ENCODE measurements at regions not wholly inside any gene's neighbourhood (a gene's known extent, or its start where the extent isn't known, plus 50 kb on each side); places are given as distances from the start of the nearest gene placed in this dataset.

GRCh38 chr6:26185802-26186201 is 98.6 kb downstream of the HFE start:
- Mint-ChIP-seq H3K4me3 (no peak overlapping the region), H3K4me1 (peaks cover 33% of the 10 kb centered on the region), H3K27ac (no peak overlapping the region), H3K27me3 (no peaks in the 10 kb centered on the region), H3K9me3 (ENCODE audit: insufficient read depth) (no peaks in the 10 kb centered on the region)
- ChIA-PET POLR2A (interaction anchor here (0.7 to 5.1 kb wide), 3 partner anchors 12 to 62 kb away, joined by 3 to 77 read pairs (median 46); a partner anchor contains a TSS), CTCF (interaction anchor here (0.7 kb wide), 1 partner anchor 348 kb away, joined by 3 read pairs; no protein-coding TSS in a partner anchor)
- H3K9ac ChIP-seq (ENCODE audit: low read length): no peak overlapping the region
- H3K36me3 ChIP-seq (replicated peaks in 1 of 2; ENCODE audit: control extremely low read depth in 1 of 2, control insufficient read depth in 1 of 2, extremely low read depth in 1 of 2, insufficient read depth in 2 of 2, low read length in 1 of 2): no peaks in the 10 kb centered on the region
- DNase-seq (no peak), ATAC-seq (ENCODE audit: low read depth) (no peak)
- H3K4me3 ChIP-seq (ENCODE audit: control extremely low read depth in 1 of 5, extremely low read depth in 1 of 5, insufficient read depth in 1 of 5, low read depth in 2 of 5, low read length in 4 of 5): no peak overlapping the region
- H3K27me3 ChIP-seq (replicated peaks in 1 of 4; ENCODE audit: control extremely low read depth in 1 of 4, control insufficient read depth in 3 of 4, insufficient read depth in 4 of 4, low read length in 3 of 4): no peaks in the 10 kb centered on the region
- H3K79me2 ChIP-seq (ENCODE audit: control insufficient read depth, insufficient read depth, low read length): peaks cover 10% of the 10 kb centered on the region
- H4K20me1 ChIP-seq (ENCODE audit: control insufficient read depth, insufficient read depth, low read length, poor library complexity, severe bottlenecking): no peaks in the 10 kb centered on the region
- intact Hi-C loops (cut with micrococcal nuclease): no loop called here
- H2AFZ ChIP-seq (ENCODE audit: insufficient read depth, low read depth, low read length, poor library complexity, severe bottlenecking): no peak overlapping the region
- peaks cover 0 to 15% (median 0%) of the 10 kb centered on the region in 3 donors for H3K9me3 ChIP-seq (ENCODE audit: control extremely low read depth in 1 of 3, control insufficient read depth in 2 of 3, insufficient read depth in 1 of 3, low read length in 2 of 3)
- no peak overlapping the region for H3K4me2 ChIP-seq (replicated peaks; ENCODE audit: low read depth, low read length, poor library complexity, severe bottlenecking)
- peaks cover 13 to 30% of the 10 kb centered on the region in 2 donors for H3K4me1 ChIP-seq (ENCODE audit: control insufficient read depth in 2 of 2, insufficient read depth in 2 of 2, low read length in 2 of 2)
- WGBS (ENCODE audit: insufficient coverage): no CpG with 5 or more reads among the region's 3 CpGs
- no peak overlapping the region for H3K27ac ChIP-seq (ENCODE audit: low read length in 2 of 2)
- TF ChIP-seq, protein P1, sequence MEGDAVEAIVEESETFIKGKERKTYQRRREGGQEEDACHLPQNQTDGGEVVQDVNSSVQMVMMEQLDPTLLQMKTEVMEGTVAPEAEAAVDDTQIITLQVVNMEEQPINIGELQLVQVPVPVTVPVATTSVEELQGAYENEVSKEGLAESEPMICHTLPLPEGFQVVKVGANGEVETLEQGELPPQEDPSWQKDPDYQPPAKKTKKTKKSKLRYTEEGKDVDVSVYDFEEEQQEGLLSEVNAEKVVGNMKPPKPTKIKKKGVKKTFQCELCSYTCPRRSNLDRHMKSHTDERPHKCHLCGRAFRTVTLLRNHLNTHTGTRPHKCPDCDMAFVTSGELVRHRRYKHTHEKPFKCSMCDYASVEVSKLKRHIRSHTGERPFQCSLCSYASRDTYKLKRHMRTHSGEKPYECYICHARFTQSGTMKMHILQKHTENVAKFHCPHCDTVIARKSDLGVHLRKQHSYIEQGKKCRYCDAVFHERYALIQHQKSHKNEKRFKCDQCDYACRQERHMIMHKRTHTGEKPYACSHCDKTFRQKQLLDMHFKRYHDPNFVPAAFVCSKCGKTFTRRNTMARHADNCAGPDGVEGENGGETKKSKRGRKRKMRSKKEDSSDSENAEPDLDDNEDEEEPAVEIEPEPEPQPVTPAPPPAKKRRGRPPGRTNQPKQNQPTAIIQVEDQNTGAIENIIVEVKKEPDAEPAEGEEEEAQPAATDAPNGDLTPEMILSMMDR (IDR thresholded peaks at IDR 0.05): no peak
- no peak for TF ChIP-seq EZH2 (IDR thresholded peaks at IDR 0.05; ENCODE audit: borderline replicate concordance, insufficient read depth, low read depth, low read length, poor library complexity, severe bottlenecking)

GRCh38 chr6:26186652-26187051 is 99.4 kb downstream of the HFE start:
- POLR2A ChIA-PET: interaction anchor here (0.7 to 5.1 kb wide), 6 partner anchors 11 to 365 kb away, joined by 3 to 113 read pairs (median 28); a partner anchor contains a TSS
- peaks cover 33% of the 10 kb centered on the region for H3K4me1 Mint-ChIP-seq
- Histone ChIP-seq H3K27ac (ENCODE audit: low read length in 2 of 2) (no peak overlapping the region), H3K9ac (ENCODE audit: low read length) (no peak overlapping the region), H3K9me3 (ENCODE audit: control extremely low read depth in 1 of 3, control insufficient read depth in 2 of 3, insufficient read depth in 1 of 3, low read length in 2 of 3) (peaks cover 0 to 13% (median 0%) of the 10 kb centered on the region in 3 donors), H3K4me1 (ENCODE audit: control insufficient read depth in 2 of 2, insufficient read depth in 2 of 2, low read length in 2 of 2) (peaks cover 13 to 30% of the 10 kb centered on the region in 2 donors), H3K4me2 (replicated peaks; ENCODE audit: low read depth, low read length, poor library complexity, severe bottlenecking) (no peak overlapping the region), H3K79me2 (ENCODE audit: control insufficient read depth, insufficient read depth, low read length) (peaks cover 18% of the 10 kb centered on the region), H2AFZ (ENCODE audit: insufficient read depth, low read depth, low read length, poor library complexity, severe bottlenecking) (no peak overlapping the region), H4K20me1 (ENCODE audit: control insufficient read depth, insufficient read depth, low read length, poor library complexity, severe bottlenecking) (no peaks in the 10 kb centered on the region), H3K36me3 (replicated peaks in 1 of 2; ENCODE audit: control extremely low read depth in 1 of 2, control insufficient read depth in 1 of 2, extremely low read depth in 1 of 2, insufficient read depth in 2 of 2, low read length in 1 of 2) (no peaks in the 10 kb centered on the region), H3K4me3 (ENCODE audit: control extremely low read depth in 1 of 5, extremely low read depth in 1 of 5, insufficient read depth in 1 of 5, low read depth in 2 of 5, low read length in 4 of 5) (no peak overlapping the region), H3K27me3 (replicated peaks in 1 of 4; ENCODE audit: control extremely low read depth in 1 of 4, control insufficient read depth in 3 of 4, insufficient read depth in 4 of 4, low read length in 3 of 4) (no peaks in the 10 kb centered on the region)
- no peaks in the 10 kb centered on the region for H3K27me3 Mint-ChIP-seq
- no peak for DNase-seq
- intact Hi-C loops (cut with micrococcal nuclease): no loop called here
- no peak for ATAC-seq (ENCODE audit: low read depth)
- CTCF ChIA-PET: interaction anchor here (1.1 to 2.8 kb wide), 2 partner anchors 10 to 12 kb away, joined by 5 to 17 read pairs; a partner anchor contains a TSS
- H3K27ac Mint-ChIP-seq: no peak overlapping the region
- no peaks in the 10 kb centered on the region for H3K9me3 Mint-ChIP-seq (ENCODE audit: insufficient read depth)
- TF ChIP-seq EZH2 (IDR thresholded peaks at IDR 0.05; ENCODE audit: borderline replicate concordance, insufficient read depth, low read depth, low read length, poor library complexity, severe bottlenecking): no peak
- TF ChIP-seq, protein P1 (IDR thresholded peaks at IDR 0.05): no peak
- WGBS (ENCODE audit: insufficient coverage): 97% methylated on average over 5 of the region's 7 CpGs
- no peak overlapping the region for H3K4me3 Mint-ChIP-seq

Measured in B cell (primary cell).